GM13976 (cell line): ENCODE measurements at regions not wholly inside any gene's neighbourhood (a gene's known extent, or its start where the extent isn't known, plus 50 kb on each side); places are given as distances from the start of the nearest gene placed in this dataset.
"Not testable (repeated sequence)": the region's sequence is repeated elsewhere in the genome, so short reads cannot be mapped to it uniquely, and the experiment has no call there.

Source experiments
- DNase-seq: peaks from one replicate; pipeline ENCODE4 v3.0.0; 2012; ENCODE audit warnings: low spot score
- CTCF ChIP-seq: IDR thresholded peaks from 2 replicates; pipeline ENCODE4 v1.5.1; 2012; ENCODE audit warnings: borderline replicate concordance, mild to moderate bottlenecking; ENCODE audit not compliant: insufficient read depth; ENCODE audit errors: extremely low read depth, missing control alignments, control extremely low read depth
- in situ Hi-C: fragments of 300-500 bp; cut with MboI; formaldehyde crosslinking; loops from one replicate; pipeline ENCODE4 v1.12.0; 2022; ENCODE audit warnings: low sequenced_read_pairs, mixed read lengths, inconsistent platforms; ENCODE audit not compliant: unreplicated experiment

- TF ChIP-seq CTCF = no peak
- no peak for DNase-seq
- in situ Hi-C loops = no loop called here
Measured at GRCh38 chr1:30138891-30139290, 584.5 kb downstream of the MATN1 start.

GRCh38 chr1:30137001-30137400 lies 586.4 kb downstream of the MATN1 start:
- TF ChIP-seq CTCF = no peak
- in situ Hi-C loops = no loop called here
- no peak for DNase-seq

- in situ Hi-C loops = no loop called here
- TF ChIP-seq CTCF = no peak
- no peak for DNase-seq
Measured at GRCh38 chr1:30135698-30136097, 587.7 kb downstream of the MATN1 start.

- DNase-seq = no peak
- in situ Hi-C loops = no loop called here
- TF ChIP-seq CTCF = no peak
Measured at GRCh38 chr1:30134466-30135217, 588.7 kb downstream of the MATN1 start.

- in situ Hi-C loops = no loop called here
- TF ChIP-seq CTCF = no peak
- no peak for DNase-seq
Measured at GRCh38 chr1:30133414-30134055, 589.9 kb downstream of the MATN1 start.

GRCh38 chr1:30132602-30133286 lies 590.6 kb downstream of the MATN1 start:
- in situ Hi-C loops = no loop called here
- TF ChIP-seq CTCF = no peak
- no peak for DNase-seq

GRCh38 chr1:30130566-30130965 lies 592.8 kb downstream of the MATN1 start:
- in situ Hi-C loops = not testable (repeated sequence)

More at GRCh38 chr1:30130566-30130965, 592.8 kb downstream of the MATN1 start:
- DNase-seq = not testable (repeated sequence)
